ENCODE measurements at regions not wholly inside any gene's neighbourhood (a gene's known extent, or its start where the extent isn't known, plus 50 kb on each side); places are given as distances from the start of the nearest gene placed in this dataset.

DNA sequence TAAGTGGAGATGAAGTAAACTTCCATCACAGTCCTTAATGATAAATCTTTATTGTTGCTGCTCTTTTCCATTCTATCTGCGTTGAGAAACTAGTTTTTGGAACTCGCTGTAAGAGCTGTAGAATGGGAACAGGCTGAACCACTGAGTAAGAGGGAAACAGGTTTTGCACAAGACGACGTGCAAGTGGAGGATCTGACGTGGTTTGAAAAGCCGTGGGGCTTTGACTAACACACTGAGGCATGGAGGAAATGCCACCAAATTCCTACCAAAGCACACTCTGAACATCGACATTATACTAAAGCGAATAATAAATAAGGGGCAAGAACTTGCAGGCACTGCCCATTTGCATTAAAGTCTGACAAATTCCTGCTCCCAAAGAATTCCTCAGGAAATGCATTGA, 160.6 kb downstream of the KLF6 start:
- no peak for DNase-seq

GRCh38 chr10:3623746-3624145, 161.3 kb downstream of the KLF6 start:
- peak; percentile 66 for DNase-seq

GRCh38 chr10:3622845-3623621, 162.0 kb downstream of the KLF6 start:
- DNase-seq: no peak

DNA sequence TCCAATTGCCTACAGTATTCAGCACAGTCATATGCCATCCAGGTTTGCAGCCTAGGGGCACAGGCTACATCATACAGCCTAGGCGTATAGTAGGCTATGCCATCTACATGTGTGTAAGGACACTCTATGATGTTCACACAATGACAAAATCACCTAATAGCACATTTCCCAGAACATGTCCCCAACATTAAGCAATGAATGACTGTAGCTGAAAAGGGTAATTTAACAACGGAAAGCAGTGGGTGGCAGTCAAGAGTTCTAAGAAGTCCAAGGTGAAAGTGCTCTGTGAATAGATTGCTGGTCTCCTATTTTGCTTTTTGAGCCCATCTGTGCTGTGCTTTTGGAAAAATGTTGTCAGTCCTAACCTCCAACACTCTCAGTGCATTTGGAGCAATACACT, 162.6 kb downstream of the KLF6 start:
- DNase-seq: no peak

GRCh38 chr10:3620818-3621217, 164.2 kb downstream of the KLF6 start:
- no peak for DNase-seq

DNA sequence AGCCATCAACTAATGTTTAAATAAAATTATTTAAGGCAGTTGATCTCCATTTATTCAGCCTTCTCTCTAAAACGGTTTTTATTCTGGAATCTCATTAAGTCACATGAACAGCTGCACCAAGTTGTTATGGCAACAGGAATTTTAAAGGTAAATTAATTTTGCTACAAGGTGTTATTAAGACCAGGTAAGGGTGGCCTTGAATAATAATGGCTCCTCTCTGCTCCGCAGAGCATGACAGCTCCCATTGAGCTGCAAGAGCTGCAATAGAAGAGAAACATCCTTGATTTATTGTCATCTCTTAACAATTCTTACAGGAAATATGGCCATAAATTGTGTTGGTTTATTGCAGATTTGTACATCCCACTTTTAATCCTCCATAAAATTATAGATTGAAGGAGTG, 165.8 kb downstream of the KLF6 start:
- no peak for DNase-seq

DNA sequence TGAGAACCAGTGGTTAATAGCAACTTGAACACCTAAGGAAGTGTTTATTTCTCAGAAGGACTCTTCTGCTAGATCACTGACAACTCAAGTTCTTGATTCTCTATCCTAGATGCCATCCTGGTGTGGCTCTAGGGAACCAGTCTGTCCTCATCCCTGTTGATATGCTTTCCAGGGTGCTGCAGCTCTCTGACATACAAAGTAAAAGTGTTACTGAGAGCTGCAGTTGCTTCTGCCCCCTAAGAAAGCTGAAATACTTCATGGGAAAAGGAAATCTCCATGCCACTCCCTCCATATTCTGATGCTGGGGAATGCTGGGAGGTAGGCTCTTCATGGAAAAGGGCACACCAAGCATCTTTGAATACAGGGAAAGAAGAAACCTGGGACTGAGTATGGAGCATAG, 168.1 kb downstream of the KLF6 start:
- DNase-seq: no peak

DNA sequence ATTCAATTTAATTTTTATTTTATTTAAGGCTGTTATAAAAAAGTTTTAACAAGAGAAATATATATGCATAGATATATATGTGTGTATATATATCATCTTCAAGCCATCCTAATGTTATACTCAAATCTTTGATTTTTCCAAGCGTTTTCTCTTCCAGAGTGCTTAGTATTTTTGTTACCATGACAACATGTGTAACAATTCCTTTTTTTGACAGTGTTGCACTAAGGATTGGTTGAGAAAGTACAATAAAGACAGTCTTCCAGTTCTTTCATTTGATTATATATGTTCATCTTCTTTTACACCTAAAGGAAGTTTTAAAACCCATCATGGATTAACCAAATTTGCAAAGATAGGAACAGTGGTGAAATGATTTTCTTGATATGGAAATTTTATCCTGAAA, 171.7 kb downstream of the KLF6 start:
- no peak for DNase-seq

GRCh38 chr10:3612183-3613001, 172.6 kb downstream of the KLF6 start:
- no peak for DNase-seq

GRCh38 chr10:3606309-3606708, 178.7 kb downstream of the KLF6 start:
- no peak for DNase-seq

DNA sequence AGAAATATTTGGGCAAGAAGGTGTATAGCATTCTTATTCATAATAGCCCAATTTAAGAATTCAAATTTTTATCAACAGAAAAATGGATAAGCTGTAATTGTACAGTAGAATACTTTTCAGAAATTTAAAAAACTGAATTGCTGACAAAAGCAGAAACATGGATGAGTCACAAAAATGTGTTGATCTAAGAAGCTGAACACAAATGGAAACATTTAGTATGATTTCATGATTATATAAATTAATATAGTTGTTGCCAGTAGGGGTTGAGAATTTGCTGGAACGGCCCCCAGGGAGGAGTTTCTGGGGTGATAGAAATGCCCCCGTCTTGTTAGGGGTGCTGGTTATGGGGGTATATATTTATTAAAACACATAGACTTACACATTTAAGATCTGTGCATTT, 179.1 kb downstream of the KLF6 start:
- DNase-seq: no peak

DNA sequence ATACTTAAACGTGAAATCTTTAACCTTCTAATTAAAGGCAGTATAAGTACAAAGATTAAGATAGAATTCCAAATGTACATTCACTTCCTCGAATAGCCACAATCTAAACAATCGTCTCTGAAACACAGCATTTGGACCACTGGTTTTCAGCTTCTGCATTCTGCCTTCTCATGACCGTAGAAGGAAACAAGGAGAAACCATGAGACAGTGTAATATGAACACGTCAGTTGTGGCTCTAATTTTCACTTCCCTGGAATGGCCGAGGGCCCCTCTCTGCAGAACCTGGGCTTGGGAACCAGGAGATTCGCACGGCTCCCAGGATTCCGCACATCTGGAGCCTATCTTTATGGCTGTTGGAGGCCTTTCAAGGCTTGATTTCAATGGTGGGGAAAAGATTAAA, 189.3 kb downstream of the KLF6 start:
- DNase-seq: no peak

- no peak for DNase-seq
Measured at GRCh38 chr10:3593611-3594010, 191.4 kb downstream of the KLF6 start.

GRCh38 chr10:3592424-3592823, 192.6 kb downstream of the KLF6 start:
- no peak for DNase-seq

GRCh38 chr10:3588816-3589215, 196.2 kb downstream of the KLF6 start:
- no peak for DNase-seq

DNA sequence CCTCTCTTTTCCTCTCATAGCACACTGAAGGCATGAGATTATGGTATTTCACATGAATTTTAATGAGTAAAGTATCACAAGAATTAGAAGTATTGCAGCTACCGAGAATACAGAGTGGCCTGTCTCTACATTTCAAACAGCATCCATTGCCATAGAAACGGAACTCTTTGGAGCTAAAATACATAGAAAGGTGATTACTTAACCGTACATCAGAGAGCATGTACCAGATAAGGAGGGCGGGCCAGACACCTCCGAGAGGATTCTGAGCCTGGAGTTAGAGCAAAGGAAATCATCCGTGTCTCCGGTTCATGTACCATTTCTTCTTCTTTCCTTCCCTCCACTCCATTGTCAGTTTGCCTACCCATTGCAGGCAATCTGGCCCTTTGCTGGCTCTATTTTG, 196.7 kb downstream of the KLF6 start:
- no peak for DNase-seq

GRCh38 chr10:3584926-3585784, 199.9 kb downstream of the KLF6 start:
- no peak for DNase-seq

GRCh38 chr10:3580565-3580964, 204.4 kb downstream of the KLF6 start:
- no peak for DNase-seq

- DNase-seq: no peak
Measured at GRCh38 chr10:3579845-3580244, 205.2 kb downstream of the KLF6 start.

- DNase-seq: no peak
Measured at GRCh38 chr10:3578682-3579081, 206.3 kb downstream of the KLF6 start.

GRCh38 chr10:3578159-3578558, 206.8 kb downstream of the KLF6 start:
- no peak for DNase-seq

DNA sequence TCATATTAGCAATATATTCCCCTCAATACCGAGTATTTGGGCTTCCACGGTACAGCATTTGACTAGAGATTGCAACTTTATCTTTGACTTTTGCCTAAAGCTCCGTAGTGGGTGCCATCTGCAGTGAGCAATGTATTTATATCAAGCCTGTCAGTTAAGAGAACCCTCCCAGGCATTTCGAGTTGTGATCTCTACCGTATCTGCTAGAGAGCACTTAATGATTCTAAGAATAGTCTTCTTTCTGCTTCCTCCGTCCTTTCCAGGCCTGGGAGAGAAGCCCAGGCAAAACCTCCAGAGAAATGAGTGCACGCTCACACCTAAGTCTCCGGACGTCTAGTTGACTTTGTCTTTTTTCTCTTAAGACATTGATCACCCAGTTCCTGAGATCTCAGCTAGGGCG, 210.6 kb downstream of the KLF6 start:
- peak; percentile 59 for DNase-seq

GRCh38 chr10:3573498-3573897, 211.5 kb downstream of the KLF6 start:
- DNase-seq: peak; percentile 70
